Keratinocyte (primary cell): ENCODE measurements at regions not wholly inside any gene's neighbourhood (a gene's known extent, or its start where the extent isn't known, plus 50 kb on each side); places are given as distances from the start of the nearest gene placed in this dataset.

Experiments used
- EZH2 ChIP-seq: IDR thresholded peaks from one replicate; pipeline ENCODE4 v1.6.1; 2012; ENCODE audit warnings: inconsistent platforms, mild to moderate bottlenecking, low read length, moderate library complexity
- TF ChIP-seq, protein P1 (sequence below), 3 experiments: IDR thresholded peaks in 1 of 3; conservative IDR thresholded peaks in 1 of 3; optimal IDR thresholded peaks in 1 of 3; 2 replicates in 2 of 3; 3 replicates in 1 of 3; pipeline versions ENCODE3 to v1.5.1; 2011; ENCODE audit warnings: low read length in 3 of 3, mild to moderate bottlenecking in 3 of 3, moderate library complexity in 2 of 3, control low read depth in 1 of 3, inconsistent platforms in 1 of 3; ENCODE audit not compliant: insufficient read depth in 2 of 3; ENCODE audit errors: extremely low read depth in 1 of 3

DNA sequence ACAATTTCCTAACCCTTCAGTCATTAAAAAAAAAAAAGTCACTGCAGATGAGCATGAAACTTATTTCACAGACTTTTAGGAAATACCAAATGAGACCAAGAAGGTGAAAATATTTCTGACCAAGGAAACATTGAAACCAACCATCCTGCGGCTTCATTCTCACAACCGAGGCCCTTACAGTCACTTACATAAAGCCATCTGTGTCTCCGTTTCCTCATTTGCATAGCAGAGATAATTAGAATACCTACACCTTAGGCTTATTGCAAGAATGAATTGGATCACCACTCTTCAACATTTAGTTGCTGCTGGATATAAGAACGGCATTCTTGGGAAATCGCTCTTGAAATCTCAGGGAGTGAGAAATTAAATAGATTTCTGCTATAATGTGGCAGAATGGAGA is 356.2 kb downstream of the HS3ST1 start:
- TF ChIP-seq, protein P1, sequence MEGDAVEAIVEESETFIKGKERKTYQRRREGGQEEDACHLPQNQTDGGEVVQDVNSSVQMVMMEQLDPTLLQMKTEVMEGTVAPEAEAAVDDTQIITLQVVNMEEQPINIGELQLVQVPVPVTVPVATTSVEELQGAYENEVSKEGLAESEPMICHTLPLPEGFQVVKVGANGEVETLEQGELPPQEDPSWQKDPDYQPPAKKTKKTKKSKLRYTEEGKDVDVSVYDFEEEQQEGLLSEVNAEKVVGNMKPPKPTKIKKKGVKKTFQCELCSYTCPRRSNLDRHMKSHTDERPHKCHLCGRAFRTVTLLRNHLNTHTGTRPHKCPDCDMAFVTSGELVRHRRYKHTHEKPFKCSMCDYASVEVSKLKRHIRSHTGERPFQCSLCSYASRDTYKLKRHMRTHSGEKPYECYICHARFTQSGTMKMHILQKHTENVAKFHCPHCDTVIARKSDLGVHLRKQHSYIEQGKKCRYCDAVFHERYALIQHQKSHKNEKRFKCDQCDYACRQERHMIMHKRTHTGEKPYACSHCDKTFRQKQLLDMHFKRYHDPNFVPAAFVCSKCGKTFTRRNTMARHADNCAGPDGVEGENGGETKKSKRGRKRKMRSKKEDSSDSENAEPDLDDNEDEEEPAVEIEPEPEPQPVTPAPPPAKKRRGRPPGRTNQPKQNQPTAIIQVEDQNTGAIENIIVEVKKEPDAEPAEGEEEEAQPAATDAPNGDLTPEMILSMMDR (optimal IDR thresholded peaks at IDR 0.05 in 1 of 3, IDR thresholded peaks at IDR 0.05 in 1 of 3, conservative IDR thresholded peaks at IDR 0.05 in 1 of 3; ENCODE audit: extremely low read depth in 1 of 3, insufficient read depth in 2 of 3, low read length in 3 of 3), result no peak
- no peak for TF ChIP-seq EZH2
